ENCODE measurements at regions not wholly inside any gene's neighbourhood (a gene's known extent, or its start where the extent isn't known, plus 50 kb on each side); places are given as distances from the start of the nearest gene placed in this dataset.

GRCh38 chr4:24666316-24666715 is 82.0 kb upstream of the DHX15 start:
- TF ChIP-seq POLR2A (IDR thresholded peaks at IDR 0.05): no peak
- TF ChIP-seq, protein P1, sequence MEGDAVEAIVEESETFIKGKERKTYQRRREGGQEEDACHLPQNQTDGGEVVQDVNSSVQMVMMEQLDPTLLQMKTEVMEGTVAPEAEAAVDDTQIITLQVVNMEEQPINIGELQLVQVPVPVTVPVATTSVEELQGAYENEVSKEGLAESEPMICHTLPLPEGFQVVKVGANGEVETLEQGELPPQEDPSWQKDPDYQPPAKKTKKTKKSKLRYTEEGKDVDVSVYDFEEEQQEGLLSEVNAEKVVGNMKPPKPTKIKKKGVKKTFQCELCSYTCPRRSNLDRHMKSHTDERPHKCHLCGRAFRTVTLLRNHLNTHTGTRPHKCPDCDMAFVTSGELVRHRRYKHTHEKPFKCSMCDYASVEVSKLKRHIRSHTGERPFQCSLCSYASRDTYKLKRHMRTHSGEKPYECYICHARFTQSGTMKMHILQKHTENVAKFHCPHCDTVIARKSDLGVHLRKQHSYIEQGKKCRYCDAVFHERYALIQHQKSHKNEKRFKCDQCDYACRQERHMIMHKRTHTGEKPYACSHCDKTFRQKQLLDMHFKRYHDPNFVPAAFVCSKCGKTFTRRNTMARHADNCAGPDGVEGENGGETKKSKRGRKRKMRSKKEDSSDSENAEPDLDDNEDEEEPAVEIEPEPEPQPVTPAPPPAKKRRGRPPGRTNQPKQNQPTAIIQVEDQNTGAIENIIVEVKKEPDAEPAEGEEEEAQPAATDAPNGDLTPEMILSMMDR (IDR thresholded peaks at IDR 0.05): no peak

Measured in body of pancreas (tissue), 4 donors.